Activated CD4-positive, alpha-beta T cell treated with anti-CD3 and anti-CD28 coated beads for 24 hours (primary cell): ENCODE measurements at regions not wholly inside any gene's neighbourhood (a gene's known extent, or its start where the extent isn't known, plus 50 kb on each side); places are given as distances from the start of the nearest gene placed in this dataset.

Experiments used
- DNase-seq, 2 donors: peaks; one replicate each; pipeline ENCODE4 v3.0.0-alpha.2; 2020; ENCODE audit warnings: low read depth in 2 of 2

DNA sequence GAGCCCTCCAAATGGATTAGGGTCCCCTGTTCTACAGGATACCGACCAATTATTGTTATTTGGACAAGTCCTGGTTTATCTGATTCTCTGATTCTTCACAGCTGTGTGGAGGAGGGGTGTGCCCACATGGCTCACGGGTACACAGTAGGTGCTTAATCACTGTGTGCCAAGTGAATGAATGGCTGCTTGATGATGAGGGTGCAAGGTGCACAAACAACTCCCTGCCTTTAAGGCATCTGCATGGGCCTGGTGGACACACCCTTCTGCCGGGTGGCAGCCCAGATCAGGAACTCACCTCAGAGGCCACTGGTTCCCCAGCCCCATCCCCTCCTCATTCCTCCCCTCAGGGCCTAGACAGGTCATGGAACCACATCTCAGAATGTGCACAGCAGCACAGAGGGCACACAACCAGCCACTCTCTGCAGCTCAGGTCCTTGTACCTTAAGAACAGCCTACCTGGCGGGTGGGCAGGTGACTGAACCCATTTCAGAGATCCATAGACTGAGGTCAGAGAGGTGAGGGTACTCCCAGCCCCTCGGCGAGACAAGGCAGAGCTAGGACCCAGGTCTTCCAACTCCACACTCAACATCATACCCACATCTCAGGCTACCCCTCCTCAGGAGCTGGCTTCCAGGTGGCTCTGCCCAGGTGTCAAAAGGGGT is 50.3 kb downstream of the SHANK2 start:
- DNase-seq: no peak

DNA sequence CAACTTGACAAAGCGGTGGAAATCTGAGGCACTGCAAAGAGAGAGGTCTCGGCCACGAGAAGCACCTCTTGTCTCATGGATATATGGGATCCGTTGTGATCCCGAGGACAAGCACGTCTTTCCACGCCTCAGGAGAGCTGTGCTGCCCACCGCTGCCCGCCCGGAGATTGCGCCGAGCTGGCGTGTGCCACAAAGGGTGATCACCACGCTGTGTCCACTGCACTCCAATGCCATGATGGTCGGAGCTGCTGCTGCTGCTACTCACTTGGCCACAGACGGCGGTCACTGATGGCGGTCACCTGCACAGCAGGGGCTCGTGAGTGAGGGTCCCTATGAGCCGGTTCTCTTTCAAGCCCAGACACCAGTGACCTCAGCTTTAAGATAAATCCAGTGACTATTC is 51.1 kb downstream of the SHANK2 start:
- no peak for DNase-seq

DNA sequence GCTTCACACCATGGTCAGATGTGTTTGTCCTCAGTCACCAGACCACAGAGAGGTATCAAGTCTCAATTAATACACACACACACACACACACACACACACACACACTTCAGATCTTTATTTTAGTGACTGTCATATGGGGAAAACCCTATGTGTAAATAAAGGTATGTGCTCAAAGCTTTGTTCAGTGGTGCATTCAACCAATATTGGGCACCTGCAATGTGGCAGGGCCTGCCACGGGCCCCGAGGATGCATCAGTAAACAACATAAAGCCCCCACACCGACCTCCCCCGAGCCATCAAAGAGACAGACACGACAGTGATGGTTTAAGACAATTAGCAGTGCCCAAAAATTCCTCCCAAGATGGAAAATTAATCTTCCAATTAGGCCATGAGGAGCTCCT is 51.6 kb downstream of the SHANK2 start:
- DNase-seq: no peak

DNA sequence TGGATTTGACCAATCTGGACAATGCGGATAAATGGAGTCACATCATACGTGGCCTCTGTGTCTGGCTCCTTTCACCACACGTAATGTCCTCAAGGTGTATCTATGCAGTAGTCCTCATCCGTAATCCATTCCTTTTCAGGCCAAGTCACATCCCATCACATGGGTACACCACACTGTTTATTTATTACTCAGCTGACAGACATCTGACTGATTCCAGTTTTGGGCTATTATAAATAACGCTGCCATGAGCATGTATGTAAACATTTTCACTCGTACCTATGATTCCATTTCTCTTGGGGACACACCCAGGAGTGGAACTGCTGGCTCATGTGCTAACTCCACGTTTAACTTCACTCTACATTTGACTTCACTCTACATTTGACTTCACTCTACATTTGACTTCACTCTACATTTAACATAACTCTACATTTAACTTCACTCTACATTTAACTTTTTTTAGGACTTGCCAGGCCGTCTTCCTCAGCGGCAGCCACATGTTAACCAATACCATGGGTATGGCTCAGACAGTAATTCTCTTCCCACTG is 52.1 kb downstream of the SHANK2 start:
- DNase-seq: no peak

DNA sequence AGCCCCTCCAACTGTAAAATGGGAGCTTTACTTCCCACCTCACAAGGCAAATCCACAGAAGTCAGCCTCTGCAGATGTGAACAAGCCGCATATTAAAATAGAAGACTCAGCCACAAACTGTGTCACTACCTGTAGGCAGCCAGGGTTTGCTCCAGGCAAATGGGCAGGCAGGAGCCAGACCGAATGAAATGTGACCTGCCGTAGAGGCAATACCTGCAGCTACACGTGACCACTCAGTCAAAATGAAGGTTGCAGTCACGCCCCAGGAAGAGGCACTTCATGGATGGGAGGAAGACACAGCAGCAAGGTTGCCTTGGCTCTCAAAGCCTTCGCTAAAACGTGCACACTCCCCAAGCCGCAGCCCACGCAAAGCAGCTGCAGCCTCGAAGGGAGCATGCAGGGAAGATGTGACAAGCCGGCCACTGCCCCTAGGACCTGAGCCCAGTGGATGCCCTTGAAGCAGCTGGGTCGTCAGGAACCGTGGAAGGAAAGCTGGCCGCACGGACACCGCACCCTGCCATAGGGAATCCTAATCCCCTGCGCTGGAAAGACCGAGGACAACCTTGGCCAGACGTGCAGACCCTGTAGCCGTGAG is 53.1 kb downstream of the SHANK2 start:
- DNase-seq: no peak

DNA sequence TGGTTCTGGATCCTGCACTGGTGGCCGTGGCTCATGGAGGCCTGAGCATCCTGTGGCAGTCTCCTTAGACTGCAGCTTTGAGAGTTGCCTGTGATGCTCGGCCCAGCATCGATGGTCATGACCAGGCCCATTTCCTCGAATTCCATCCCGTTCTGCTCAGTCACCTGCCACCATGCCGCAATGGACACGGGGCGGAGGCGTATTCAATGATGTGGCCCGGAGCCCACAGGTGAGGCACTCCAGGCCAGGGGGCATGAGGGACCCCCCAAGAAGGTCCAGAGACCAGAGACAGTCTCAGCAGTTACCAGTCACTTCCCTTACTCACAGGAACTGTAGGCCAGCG is 53.6 kb downstream of the SHANK2 start:
- DNase-seq: no peak

DNA sequence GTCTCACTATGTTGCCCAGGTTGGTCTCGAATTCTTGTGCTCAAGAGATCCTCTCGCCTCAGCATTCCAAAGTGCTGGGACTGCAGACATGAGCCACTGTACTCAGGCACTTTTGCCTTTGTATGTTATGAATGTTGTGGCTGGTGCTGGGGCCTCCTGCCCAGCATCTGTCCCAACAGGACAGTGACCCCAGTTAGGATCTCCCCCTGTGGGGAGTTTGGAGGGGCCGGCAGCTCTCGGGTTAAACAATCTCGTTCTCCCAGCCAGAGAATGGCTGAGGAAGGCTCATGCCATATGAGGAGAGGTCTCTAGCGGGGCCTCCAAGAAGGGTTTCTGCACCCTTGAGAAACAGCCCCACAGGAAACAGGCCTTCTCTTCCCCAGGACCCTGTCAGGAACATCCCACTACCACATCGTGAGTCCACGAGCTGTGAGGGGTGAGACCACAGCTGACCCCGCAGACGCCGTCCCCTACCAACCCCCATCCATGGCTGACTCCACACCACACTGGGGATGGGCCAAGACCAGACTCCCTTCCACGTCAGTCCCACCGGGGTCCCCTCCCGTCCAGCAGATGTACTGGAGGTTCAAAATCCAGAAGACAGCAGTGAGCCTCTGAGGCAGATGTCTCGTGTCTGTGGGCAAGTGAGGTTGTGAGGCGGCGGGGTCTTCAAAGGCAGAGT is 54.1 kb downstream of the SHANK2 start:
- DNase-seq: no peak

DNA sequence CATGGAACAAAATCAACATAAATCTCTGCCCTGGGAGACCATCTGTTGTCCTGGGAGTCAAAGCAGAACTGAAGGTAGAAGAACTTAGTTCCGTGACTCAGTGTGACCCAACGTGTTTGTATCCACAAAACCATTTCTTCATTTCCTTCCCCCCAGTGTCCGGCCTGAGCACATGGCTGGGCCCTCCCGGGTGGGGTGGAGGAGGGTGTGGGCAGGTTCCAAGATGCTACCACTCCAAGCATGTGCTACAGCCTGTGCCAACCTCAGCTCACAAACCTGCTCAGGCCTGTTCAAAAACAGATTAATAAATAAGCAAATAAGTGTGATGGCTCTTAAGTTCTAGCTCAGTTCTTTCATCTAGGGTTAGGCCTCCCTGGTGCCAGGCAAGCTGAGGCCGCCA is 55.3 kb downstream of the SHANK2 start:
- DNase-seq: no peak

DNA sequence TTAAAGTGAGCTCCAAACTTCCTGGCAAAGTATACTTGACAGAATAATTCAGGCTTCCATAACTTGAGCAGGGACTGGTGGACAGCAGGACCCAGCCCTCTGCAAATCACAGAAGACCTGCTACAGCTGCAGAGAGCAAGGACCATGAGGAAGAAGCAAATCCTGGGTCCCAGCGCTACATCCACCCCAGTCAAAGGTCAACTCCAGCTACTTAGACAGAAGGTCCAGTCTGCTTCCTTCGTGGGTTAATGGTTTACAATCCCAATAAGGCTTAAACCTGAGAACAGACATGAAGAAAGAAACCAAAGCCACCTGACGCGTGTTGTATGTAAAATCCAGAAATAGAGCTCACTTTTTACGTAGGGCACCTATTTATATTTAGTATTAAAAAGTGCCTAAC is 57.7 kb downstream of the SHANK2 start:
- no peak for DNase-seq

DNA sequence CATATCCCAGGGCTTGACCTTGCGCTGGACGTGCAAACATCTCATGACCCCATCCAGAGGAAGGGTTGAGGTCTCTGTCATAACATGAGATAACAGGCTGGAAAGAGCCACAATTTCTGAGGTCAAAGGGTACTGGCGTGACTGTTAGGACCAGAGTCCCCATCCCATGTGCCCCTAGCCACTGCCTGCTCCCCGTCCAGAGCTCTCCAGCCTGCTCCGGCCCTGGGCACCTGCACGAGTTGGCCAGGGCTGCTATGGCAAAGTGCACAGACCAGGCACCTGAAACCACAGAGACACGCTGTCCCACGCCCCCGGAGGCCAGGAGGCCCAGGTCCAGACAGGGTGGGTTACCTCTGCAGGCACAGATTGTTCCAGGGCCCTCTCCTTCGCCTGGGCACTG is 58.9 kb downstream of the SHANK2 start:
- DNase-seq: no peak

DNA sequence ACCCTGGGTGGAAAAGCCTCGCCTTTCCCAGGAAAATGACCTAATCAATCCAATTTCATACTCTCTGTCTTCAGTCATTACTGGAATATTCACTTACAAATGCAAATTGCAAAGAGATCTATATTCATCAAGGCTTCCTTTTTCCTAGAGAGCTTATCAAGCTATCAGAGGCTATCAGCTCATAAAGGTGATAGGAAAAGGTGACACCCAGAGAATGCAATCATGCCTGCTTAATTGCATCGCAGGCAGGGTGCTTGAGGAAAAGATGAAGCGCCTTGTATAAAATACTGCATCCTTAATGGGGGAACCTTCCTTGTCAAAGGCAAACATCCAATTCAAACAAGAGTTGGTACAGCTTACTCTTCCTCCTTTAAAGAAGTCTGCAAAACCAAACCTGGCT is 59.7 kb downstream of the SHANK2 start:
- DNase-seq: no peak

DNA sequence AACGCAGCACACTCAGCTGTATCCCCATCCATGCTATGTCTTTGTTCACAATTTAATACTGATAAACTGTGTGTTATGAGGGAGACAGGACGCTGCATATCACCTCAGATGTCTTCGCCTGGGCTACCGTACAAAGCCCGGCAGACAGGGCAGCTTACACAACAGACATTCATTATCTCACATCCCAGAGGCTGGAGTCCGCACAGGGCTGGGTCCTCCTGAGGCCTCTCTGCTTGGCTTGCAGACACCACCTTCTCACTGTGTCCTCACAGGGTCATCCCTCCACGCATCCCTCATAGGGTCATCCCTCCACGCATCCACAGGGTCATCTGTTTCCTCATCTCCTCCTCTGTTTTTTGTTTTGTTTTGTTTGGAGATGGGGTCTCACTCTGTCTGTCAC is 61.2 kb downstream of the SHANK2 start:
- no peak for DNase-seq

DNA sequence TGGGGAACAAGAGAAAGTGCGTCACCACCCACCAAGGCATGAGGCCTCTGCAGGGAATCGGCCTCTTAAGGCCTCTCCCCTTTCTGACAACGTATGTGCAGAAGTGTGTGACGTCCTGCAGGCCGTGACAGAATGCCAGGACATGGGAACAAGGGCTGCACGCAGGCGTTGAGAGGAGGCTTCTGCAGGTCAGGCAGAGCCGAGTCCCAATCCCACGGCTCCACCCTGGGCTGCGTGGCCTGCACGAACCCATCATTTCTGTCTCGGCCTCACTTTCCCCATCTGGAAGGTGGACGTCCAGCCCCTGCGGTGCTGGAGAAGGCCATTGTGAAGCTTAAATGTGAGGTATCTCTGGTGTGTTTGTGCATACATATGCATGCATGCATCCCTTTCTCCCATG is 61.8 kb downstream of the SHANK2 start:
- DNase-seq: no peak

DNA sequence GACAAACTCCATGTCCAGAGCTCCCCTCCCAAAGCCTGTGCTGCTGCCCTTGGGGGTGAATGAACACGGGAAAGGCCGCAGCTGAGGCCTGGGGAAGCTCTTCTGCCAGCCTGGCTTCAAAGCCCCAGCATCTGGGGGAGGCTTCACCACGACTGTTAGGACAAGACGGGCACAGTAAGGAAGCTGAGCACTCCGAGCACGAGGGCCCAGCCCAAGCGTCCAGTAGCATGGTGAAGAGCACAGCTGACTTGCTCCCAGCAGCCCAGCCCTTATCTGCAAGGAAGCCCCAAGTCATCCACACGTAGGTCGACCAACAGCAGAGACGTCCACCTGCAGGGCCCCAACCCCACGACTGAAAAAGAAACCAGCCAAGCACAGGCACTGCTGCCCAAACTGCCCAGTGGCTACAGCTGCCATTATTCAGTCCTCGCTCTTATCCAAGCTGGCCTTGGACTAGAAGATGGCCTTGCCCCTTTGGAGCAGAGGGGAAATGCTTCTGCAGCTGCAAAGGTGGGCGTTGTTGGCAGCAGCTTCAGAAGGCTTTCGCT is 62.5 kb downstream of the SHANK2 start:
- DNase-seq: no peak

DNA sequence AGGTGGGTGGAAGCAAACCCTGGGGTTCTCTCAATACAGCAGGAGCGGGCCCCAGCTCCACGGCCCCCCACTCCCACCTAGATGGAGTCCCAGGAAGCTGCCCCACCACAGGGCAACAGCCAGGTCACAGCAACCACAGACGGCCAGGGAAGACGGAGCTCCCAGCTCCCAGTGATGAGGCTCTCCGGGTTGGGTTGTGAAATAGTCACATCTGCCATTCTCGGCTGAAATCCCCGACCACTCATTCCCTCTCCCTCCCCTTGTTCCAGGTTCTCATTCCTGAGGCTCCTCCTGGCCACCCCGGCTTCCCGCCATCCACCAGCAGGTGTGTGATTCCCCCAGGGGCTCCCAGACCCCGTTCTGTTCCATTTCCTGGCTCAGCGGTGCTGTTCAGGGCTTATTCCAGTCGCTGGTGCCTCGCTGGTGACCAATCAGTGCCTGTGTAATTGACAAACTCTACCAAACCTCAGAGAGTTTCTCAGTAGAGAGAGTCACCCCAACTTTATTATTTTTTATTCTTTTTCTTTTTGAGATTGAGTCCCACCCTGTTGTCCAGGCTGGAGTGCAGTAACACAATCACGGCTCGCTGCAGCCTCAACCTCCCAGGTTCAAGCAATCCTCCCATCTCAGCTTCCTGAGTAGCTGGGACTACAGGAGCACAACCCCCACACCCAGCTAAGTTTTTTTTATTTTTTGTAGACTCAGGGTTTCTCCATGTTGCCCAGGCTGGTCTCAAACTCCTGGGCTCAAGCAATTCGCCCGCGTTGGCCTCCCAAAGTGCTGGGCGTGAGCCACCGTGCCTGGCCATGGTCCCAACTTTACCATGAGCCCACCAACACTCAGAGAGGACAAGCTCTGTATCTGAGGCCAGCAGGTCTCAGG is 63.2 kb downstream of the SHANK2 start:
- DNase-seq: no peak

DNA sequence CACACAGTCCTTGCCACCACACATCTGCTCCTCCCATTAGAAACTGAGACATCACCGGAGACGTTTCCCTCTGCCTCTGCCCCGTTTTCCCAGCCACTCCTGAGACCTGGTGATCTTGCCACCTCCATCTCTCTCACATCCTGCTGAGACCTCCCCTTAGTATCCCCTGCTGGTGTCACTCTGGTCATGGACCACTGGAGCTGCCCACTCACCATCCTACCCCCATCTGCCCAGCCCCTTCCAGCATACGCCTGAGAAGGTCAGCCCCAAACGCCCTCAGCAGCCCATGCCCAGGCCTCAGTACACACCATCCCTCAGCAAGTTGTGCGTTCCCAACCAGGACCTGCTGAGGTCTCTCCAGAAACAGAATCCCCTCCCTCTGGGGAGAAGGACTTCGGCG is 64.3 kb downstream of the SHANK2 start:
- DNase-seq: no peak

DNA sequence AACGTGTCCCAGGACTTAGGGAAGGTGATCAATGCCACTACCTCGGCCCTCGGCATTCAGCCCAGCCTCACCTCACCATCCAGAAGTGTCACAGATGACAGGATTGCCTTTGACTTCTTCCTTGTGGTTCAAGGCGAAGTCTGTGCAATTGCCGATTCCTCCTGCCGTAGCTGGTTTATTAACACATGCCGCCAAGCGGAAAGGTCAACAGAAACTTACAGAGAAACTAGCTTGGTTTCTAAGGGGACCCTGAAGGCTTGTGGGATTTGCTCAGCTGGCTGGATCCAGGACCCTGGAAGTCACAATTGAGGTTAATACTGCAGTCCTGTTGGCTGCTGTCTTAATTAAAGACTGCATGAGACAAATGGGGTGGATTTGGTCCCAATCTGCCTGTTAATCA is 65.6 kb downstream of the SHANK2 start:
- DNase-seq: no peak

DNA sequence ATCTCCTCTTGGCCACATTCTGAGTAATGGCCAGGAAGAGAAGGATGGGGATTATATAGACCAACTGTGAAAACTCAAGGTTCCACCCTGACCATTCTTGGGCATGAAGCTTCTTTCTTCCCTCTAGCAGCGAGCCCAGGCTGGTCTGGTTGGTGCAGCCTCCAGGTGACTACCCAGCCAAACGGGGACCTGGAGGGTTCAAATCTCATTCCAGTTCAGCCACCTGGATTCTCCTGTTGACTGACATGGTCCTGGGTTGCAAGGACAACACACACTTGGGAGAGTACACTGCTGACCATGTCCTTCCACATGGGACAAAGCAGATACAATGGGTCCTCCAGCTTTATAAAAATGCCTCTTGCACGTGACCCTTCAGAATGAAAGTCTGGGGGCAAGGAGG is 67.0 kb downstream of the SHANK2 start:
- DNase-seq: no peak

DNA sequence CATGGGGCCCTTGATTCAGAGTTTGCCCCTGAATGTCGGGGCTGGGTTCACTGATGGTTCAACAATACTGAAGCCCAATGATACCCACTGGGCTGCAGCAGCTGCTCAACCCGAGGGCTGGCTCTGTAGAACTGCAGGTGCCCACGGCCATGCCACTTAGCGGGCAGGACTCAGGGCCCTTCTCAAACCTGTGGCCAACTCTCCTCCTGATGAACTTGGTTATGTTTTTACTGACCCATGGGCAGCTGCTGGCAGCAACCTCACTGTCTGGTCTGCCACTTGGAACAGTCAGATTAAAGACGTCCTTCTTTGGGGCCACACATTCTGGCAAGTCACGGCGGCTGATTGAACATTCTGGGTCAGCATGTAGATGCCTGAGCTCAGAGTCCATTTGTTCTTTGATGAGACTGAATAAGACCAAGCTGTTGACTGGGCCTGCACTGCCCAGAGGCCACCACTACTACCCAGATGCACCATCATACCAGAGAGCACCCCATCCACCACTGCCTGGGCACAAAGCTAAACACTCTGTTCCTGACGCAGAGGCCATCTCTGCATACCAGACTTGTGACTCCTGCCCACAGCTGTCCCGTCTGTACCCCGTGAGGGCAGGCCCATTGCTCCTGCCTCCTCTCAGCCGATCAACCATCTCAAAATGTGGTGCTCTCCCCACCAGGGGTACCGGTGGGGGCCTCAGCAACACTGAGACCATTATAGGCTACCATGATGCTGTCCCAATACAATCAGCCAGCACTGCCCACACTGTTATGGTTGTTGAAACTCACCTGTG is 67.8 kb downstream of the SHANK2 start:
- DNase-seq: no peak

DNA sequence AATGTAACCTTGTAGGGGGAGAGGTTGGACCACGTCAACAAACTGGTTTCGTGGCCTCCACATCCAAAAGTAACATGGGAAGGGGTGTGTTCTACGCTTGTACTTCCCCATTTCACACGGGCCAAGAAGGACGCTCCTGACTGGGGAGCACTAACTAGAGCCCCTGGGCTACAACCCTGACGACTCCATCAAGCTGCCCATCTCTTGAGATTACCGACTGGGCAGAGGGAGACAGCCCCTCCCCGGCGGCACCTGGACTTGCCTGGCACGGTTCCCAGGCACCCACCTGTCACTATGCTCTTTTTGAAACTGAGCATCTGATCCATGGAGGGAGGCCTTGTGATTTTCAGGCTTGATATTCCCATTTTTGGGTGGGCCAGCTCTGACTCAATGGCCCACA is 68.5 kb downstream of the SHANK2 start:
- no peak for DNase-seq
